ENCODE measurements at regions not wholly inside any gene's neighbourhood (a gene's known extent, or its start where the extent isn't known, plus 50 kb on each side); places are given as distances from the start of the nearest gene placed in this dataset.

DNA sequence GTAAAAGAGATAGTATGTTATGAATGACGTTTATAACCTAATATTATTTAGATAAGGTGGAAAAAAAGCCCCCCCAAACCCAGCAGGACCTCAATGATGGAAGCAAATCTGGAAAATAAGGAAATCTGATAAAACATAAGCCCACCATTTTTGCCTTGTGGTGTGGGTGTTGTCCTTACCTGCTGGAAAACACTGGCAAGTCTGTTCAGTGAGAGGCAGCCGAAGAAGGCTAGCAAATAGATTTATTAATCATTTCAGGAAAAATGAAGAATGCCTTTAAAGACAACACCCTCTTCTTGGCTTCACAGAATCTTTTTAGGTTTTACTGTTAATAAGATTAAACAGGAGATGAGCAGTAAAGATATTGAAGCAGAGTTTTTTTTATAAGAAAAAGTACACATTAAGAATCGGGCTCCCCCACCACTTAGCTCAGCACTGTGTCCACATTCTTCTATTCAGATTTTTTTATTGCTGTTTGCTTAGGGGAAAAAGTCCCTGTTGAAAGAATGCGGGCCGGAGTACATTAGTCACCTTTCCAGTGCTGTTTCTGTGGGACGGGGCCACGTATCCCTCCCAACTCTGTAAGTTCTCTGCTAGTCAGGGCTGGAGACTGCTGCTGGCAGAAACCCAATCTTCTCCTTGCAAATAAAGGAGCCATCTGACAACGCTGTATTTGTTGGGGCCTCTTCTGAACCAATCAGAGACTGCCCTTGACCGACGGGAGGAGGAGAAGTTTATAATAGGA lies 104.1 kb downstream of the EVX1 start:
- TF ChIP-seq, protein P1, sequence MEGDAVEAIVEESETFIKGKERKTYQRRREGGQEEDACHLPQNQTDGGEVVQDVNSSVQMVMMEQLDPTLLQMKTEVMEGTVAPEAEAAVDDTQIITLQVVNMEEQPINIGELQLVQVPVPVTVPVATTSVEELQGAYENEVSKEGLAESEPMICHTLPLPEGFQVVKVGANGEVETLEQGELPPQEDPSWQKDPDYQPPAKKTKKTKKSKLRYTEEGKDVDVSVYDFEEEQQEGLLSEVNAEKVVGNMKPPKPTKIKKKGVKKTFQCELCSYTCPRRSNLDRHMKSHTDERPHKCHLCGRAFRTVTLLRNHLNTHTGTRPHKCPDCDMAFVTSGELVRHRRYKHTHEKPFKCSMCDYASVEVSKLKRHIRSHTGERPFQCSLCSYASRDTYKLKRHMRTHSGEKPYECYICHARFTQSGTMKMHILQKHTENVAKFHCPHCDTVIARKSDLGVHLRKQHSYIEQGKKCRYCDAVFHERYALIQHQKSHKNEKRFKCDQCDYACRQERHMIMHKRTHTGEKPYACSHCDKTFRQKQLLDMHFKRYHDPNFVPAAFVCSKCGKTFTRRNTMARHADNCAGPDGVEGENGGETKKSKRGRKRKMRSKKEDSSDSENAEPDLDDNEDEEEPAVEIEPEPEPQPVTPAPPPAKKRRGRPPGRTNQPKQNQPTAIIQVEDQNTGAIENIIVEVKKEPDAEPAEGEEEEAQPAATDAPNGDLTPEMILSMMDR (conservative IDR thresholded peaks at IDR 0.05; ENCODE audit: low read length), result no peak
- no peak for TF ChIP-seq EZH2phosphoT487 (IDR thresholded peaks at IDR 0.05; ENCODE audit: borderline replicate concordance, low read depth, low read length)
